Sigmoid colon (tissue), 4 donors: ENCODE measurements at regions not wholly inside any gene's neighbourhood (a gene's known extent, or its start where the extent isn't known, plus 50 kb on each side); places are given as distances from the start of the nearest gene placed in this dataset.

ENCODE experiments used
- EP300 ChIP-seq, 4 donors: sonication (generic); formaldehyde crosslinking; IDR thresholded peaks; one replicate each; pipeline ENCODE4 v1.6.1; 2017; ENCODE audit warnings: antibody characterized with exemption in 4 of 4
- POLR2A ChIP-seq, 2 donors: fragments of 450-650 bp; IDR thresholded peaks; one replicate each; pipeline ENCODE4 v1.6.1; 2016; ENCODE audit warnings: antibody characterized with exemption in 2 of 2, mild to moderate bottlenecking in 2 of 2, moderate library complexity in 2 of 2
- POLR2AphosphoS5 ChIP-seq, 4 donors: sonication (generic); formaldehyde crosslinking; IDR thresholded peaks; one replicate each; pipeline ENCODE4 v1.6.1; 2017; ENCODE audit warnings: antibody characterized with exemption in 4 of 4
- TF ChIP-seq, protein P1 (sequence below), 4 experiments: fragments of 450-650 bp in 3 of 4; fragments of 200-600 bp in 1 of 4; IDR thresholded peaks; one replicate each; pipeline ENCODE4 v1.5.1; 2016 to 2019; ENCODE audit warnings: antibody characterized with exemption in 4 of 4, mild to moderate bottlenecking in 3 of 4, moderate library complexity in 2 of 4

GRCh38 chr6:126245077-126245476 lies 94.8 kb upstream of the CENPW start:
- no peak for TF ChIP-seq POLR2A (IDR thresholded peaks at IDR 0.05)
- TF ChIP-seq, protein P1, sequence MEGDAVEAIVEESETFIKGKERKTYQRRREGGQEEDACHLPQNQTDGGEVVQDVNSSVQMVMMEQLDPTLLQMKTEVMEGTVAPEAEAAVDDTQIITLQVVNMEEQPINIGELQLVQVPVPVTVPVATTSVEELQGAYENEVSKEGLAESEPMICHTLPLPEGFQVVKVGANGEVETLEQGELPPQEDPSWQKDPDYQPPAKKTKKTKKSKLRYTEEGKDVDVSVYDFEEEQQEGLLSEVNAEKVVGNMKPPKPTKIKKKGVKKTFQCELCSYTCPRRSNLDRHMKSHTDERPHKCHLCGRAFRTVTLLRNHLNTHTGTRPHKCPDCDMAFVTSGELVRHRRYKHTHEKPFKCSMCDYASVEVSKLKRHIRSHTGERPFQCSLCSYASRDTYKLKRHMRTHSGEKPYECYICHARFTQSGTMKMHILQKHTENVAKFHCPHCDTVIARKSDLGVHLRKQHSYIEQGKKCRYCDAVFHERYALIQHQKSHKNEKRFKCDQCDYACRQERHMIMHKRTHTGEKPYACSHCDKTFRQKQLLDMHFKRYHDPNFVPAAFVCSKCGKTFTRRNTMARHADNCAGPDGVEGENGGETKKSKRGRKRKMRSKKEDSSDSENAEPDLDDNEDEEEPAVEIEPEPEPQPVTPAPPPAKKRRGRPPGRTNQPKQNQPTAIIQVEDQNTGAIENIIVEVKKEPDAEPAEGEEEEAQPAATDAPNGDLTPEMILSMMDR (IDR thresholded peaks at IDR 0.05) = no peak
- no peak for TF ChIP-seq POLR2AphosphoS5 (IDR thresholded peaks at IDR 0.05)
- TF ChIP-seq EP300 (IDR thresholded peaks at IDR 0.05) = no peak
